ENCODE measurements at regions not wholly inside any gene's neighbourhood (a gene's known extent, or its start where the extent isn't known, plus 50 kb on each side); places are given as distances from the start of the nearest gene placed in this dataset.

DNA sequence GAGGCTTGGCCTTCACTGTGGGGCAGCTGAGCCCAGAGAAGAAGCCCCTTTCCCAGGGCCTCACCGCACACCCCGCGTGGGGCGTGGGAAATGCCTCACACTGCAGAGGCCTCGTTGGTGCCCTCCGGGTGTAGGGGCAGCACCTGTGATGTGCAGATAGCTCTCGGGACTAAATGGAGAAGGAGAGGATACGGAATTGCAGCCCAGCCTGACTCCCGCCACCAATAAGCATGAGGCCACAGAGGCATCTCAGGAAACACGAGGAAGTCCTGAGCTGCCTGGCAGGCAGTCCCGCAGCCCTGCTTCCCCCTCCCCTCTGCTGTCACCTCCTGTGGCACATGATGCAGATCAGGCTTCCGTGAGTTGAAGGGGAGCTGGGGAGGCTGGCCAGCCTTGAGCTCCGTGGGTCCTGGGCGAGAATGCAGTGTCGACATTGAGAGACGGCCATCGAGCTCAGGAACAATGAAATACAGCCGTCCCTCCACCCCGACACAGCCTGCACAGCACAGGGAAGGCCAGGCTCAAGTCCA is 59.6 kb upstream of the PPP2R2D start:
- TF ChIP-seq GATA3 (IDR thresholded peaks at IDR 0.05; ENCODE audit: low read depth, low read length) = no peak
- TF ChIP-seq GATA2 (IDR thresholded peaks at IDR 0.05; ENCODE audit: low read depth, low read length) = no peak

Measured in SH-SY5Y (cell line).